Upper lobe of right lung (tissue), 1 donor: ENCODE measurements at regions not wholly inside any gene's neighbourhood (a gene's known extent, or its start where the extent isn't known, plus 50 kb on each side); places are given as distances from the start of the nearest gene placed in this dataset.

Experiments used
- ATAC-seq: fragments of 200-7000 bp; cut with Tn5 transposase; one replicate; pipeline ENCODE4 v1.9.1; 2020; ENCODE audit warnings: mild to moderate bottlenecking, moderate library complexity
- DNase-seq: peaks from one replicate; pipeline ENCODE4 v3.0.0-alpha.2; 2020
- H3K27ac ChIP-seq: fragments of 200-600 bp; one replicate; pipeline ENCODE4 v1.8.0; 2022
- H3K27me3 ChIP-seq: fragments of 200-600 bp; one replicate; pipeline ENCODE4 v1.8.0; 2022; ENCODE audit warnings: mild to moderate bottlenecking
- H3K36me3 ChIP-seq: fragments of 200-600 bp; one replicate; pipeline ENCODE4 v1.8.0; 2022
- H3K4me1 ChIP-seq: fragments of 200-600 bp; one replicate; pipeline ENCODE4 v1.8.0; 2022
- H3K4me3 ChIP-seq: fragments of 200-600 bp; one replicate; pipeline ENCODE4 v1.8.0; 2022; ENCODE audit warnings: mild to moderate bottlenecking
- H3K9me3 ChIP-seq: fragments of 200-600 bp; one replicate; pipeline ENCODE4 v1.8.0; 2022
- intact Hi-C: fragments of 100-400 bp; cut with DNase I; formaldehyde crosslinking; loops from one replicate; pipeline ENCODE4 v1.11.0; 2022
- TF ChIP-seq, protein P1 (sequence below): fragments of 200-600 bp; IDR thresholded peaks from one replicate; pipeline ENCODE4 v1.8.0; 2022; ENCODE audit warnings: antibody characterized with exemption
- donor health status: DM: no; HTN: yes; CAD: no; lungs with severe emphysema.

DNA sequence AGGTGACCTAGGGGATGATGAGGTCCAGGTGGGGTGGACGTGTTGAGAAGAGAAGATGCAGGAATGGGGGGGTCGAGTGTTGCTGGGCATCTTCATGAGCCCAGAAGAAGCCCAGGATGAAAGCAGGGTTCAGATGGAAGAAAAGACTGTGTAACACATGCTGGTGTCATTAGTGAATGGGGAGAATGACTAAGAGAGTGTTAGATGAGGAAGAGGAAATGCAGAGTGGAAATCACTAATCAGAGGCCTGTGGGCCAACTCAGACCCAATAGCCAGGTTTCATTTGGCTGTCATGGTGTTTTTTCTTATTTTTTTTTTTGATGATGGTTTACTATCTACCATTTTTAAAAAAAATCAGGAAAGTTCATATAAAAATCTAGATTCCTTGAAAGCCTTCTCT is 180.8 kb upstream of the CAMK1G start:
- Histone ChIP-seq H3K36me3 (no peaks in the 10 kb centered on the region), H3K4me3 (no peak overlapping the region), H3K9me3 (no peaks in the 10 kb centered on the region), H3K4me1 (no peaks in the 10 kb centered on the region), H3K27me3 (no peaks in the 10 kb centered on the region), H3K27ac (no peak overlapping the region)
- intact Hi-C loops = no loop called here
- TF ChIP-seq, protein P1, sequence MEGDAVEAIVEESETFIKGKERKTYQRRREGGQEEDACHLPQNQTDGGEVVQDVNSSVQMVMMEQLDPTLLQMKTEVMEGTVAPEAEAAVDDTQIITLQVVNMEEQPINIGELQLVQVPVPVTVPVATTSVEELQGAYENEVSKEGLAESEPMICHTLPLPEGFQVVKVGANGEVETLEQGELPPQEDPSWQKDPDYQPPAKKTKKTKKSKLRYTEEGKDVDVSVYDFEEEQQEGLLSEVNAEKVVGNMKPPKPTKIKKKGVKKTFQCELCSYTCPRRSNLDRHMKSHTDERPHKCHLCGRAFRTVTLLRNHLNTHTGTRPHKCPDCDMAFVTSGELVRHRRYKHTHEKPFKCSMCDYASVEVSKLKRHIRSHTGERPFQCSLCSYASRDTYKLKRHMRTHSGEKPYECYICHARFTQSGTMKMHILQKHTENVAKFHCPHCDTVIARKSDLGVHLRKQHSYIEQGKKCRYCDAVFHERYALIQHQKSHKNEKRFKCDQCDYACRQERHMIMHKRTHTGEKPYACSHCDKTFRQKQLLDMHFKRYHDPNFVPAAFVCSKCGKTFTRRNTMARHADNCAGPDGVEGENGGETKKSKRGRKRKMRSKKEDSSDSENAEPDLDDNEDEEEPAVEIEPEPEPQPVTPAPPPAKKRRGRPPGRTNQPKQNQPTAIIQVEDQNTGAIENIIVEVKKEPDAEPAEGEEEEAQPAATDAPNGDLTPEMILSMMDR = no peak
- DNase-seq (no peak), ATAC-seq (no peak)

DNA sequence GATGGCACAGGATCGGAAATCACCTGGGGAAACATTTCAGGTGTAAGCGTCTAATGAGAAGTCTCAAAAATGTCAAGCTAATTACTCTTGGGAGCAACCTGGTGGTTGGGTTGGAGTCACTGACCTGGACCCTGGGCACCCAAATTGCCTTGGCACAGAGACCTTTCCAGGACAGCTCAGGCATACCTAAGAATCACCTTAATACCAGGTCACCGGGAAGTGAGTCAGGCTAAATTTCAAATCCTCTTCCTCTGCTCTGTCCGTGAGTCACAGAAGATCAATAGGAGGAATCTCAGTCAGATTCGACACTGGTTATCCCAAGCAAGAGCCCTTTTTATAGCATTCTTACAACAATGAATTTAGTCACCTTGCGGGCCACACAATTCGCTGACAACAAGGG is 179.6 kb upstream of the CAMK1G start:
- Histone ChIP-seq H3K27ac (no peak overlapping the region), H3K4me3 (no peak overlapping the region), H3K27me3 (no peaks in the 10 kb centered on the region), H3K36me3 (no peaks in the 10 kb centered on the region), H3K4me1 (no peaks in the 10 kb centered on the region), H3K9me3 (no peaks in the 10 kb centered on the region)
- ATAC-seq (no peak), DNase-seq (no peak)
- TF ChIP-seq, protein P1 = no peak
- intact Hi-C loops = no loop called here

DNA sequence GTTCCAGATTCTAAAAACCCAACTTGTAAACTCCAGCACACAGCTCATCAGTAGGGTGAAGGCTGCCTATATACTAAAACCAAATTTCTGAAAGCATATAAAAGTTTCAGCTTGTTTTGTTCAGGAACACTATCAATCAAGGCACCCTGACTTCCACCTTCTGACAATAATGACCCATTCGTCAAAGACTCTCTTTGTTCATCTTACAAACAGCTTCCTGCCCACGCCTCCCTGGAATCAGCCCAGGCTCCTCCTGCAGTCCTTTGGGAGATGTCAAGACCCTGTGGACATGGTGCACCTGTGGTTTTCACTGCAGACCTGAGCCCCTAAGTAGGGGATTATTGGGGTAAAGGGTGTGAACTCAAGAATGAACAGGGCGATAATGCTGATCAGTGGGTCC is 178.9 kb upstream of the CAMK1G start:
- TF ChIP-seq, protein P1 = no peak
- DNase-seq (no peak), ATAC-seq (no peak)
- Histone ChIP-seq H3K27ac (no peak overlapping the region), H3K36me3 (no peaks in the 10 kb centered on the region), H3K9me3 (no peaks in the 10 kb centered on the region), H3K4me3 (no peak overlapping the region), H3K4me1 (no peaks in the 10 kb centered on the region), H3K27me3 (no peaks in the 10 kb centered on the region)
- intact Hi-C loops = no loop called here

DNA sequence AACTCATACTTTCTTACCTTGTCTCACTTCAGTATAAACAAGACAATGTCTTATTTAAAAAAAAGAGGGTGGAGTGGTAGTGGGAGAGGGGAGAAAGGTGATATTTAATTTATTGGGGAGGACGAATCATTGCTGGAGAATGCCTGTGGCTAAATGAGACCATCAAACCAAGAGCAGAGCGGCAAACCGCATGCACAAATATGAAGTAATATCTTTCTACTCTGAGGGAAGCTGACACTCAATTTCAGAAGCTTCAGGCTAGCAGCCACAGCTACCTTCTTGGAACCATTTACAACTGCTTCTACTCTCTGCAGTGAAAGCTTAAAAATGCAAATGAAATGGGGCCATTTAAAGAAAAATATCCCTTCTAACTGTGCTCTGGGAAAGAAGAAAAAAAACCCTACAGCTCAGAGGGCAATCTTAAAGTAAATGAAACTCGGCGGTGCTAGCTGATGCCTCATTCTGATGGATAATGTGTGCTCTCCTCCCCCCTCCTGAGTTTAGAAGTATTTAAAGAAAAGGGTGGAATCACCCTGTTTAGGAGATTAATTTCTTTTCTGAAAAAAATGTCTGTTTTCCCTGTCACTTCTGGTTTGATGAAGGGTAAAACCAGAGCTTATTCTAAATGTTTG is 178.2 kb upstream of the CAMK1G start:
- no peak for DNase-seq
- ATAC-seq = no peak
- no peaks in the 10 kb centered on the region for H3K36me3 ChIP-seq
- no peaks in the 10 kb centered on the region for H3K9me3 ChIP-seq
- H3K27me3 ChIP-seq = no peaks in the 10 kb centered on the region
- intact Hi-C loops = no loop called here
- no peaks in the 10 kb centered on the region for H3K4me1 ChIP-seq
- H3K4me3 ChIP-seq = no peak overlapping the region
- TF ChIP-seq, protein P1 = no peak
- H3K27ac ChIP-seq = no peak overlapping the region

DNA sequence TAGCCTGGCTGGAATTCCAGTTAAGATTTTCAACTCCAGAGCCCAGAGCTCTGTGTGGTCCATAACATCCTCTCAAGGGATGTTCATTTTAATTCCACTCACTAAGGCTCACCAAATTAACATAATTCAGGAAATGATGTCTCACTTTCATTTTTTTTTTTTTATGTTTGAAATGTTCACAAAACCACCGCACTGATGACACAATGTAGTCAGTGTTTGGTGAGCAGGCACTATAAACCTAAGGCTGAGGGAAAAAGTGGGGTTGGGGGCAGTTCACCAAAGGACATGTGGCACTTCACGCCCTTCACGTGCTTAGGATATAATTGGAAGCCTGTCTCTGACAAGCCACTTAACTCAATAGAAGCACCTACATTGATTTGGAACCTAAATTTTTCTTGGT is 177.3 kb upstream of the CAMK1G start:
- intact Hi-C loops = no loop called here
- ATAC-seq (no peak), DNase-seq (no peak)
- Histone ChIP-seq H3K36me3 (no peaks in the 10 kb centered on the region), H3K4me1 (no peaks in the 10 kb centered on the region), H3K9me3 (no peaks in the 10 kb centered on the region), H3K27me3 (no peaks in the 10 kb centered on the region), H3K27ac (no peak overlapping the region), H3K4me3 (no peak overlapping the region)
- TF ChIP-seq, protein P1 = no peak

DNA sequence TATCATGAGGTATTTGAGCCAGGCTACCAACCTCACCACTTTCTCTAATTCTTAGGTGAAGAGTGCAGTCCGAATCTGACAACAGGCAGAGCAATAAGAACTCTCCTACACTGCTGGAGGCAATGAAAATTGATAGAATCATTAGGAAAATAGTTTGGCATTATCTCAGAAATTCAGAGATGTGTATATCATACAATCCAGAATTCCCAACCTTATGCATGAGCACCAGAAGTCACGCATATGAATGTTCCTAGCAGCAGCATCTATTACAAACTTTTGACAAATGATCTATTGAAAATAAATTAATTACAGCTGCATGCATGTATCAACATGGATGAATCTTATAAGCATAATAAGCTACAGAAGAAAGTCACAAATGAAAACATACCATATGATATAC is 176.9 kb upstream of the CAMK1G start:
- intact Hi-C loops = no loop called here
- TF ChIP-seq, protein P1 = no peak
- no peak for ATAC-seq
- Histone ChIP-seq H3K27ac (no peak overlapping the region), H3K9me3 (no peaks in the 10 kb centered on the region), H3K4me1 (no peaks in the 10 kb centered on the region), H3K36me3 (no peaks in the 10 kb centered on the region), H3K4me3 (no peak overlapping the region), H3K27me3 (no peaks in the 10 kb centered on the region)
- no peak for DNase-seq
